Thymus (tissue), 11 donors: ENCODE measurements at regions not wholly inside any gene's neighbourhood (a gene's known extent, or its start where the extent isn't known, plus 50 kb on each side); places are given as distances from the start of the nearest gene placed in this dataset.
"Not testable (repeated sequence)": the region's sequence is repeated elsewhere in the genome, so short reads cannot be mapped to it uniquely, and the experiment has no call there.

Experiments used
- DNase-seq, 9 donors: peaks; one replicate each; pipeline ENCODE4 v3.0.0-alpha.2; 2013; ENCODE audit warnings: low spot score in 9 of 9, low read depth in 6 of 9, missing footprints in 1 of 9
- H3K27ac ChIP-seq, 2 donors: one replicate each; pipeline ENCODE4 v1.5.1; 2013; ENCODE audit warnings: control low read depth in 1 of 2, low read depth in 1 of 2, low read length in 1 of 2, mild to moderate bottlenecking in 1 of 2, moderate library complexity in 1 of 2
- H3K27me3 ChIP-seq, 2 donors: one replicate each; pipeline ENCODE4 v1.5.1; 2013; ENCODE audit warnings: low read length in 1 of 2; ENCODE audit not compliant: control insufficient read depth in 2 of 2, insufficient read depth in 1 of 2
- H3K36me3 ChIP-seq, 2 donors: one replicate each; pipeline ENCODE4 v1.5.1; 2013; ENCODE audit warnings: low read length in 1 of 2, mild to moderate bottlenecking in 1 of 2, moderate library complexity in 1 of 2; ENCODE audit not compliant: control insufficient read depth in 2 of 2, insufficient read depth in 2 of 2
- H3K4me1 ChIP-seq, 2 donors: one replicate each; pipeline ENCODE4 v1.5.1; 2013; ENCODE audit warnings: low read length in 2 of 2; ENCODE audit not compliant: control insufficient read depth in 2 of 2, insufficient read depth in 2 of 2
- H3K4me3 ChIP-seq, 2 donors: one replicate each; pipeline ENCODE4 v1.5.1; 2013; ENCODE audit warnings: low read length in 2 of 2, control low read depth in 1 of 2, mild to moderate bottlenecking in 1 of 2
- H3K9me3 ChIP-seq, 2 donors: one replicate each; pipeline ENCODE4 v1.5.1; 2013; ENCODE audit warnings: low read length in 1 of 2, mild to moderate bottlenecking in 1 of 2; ENCODE audit not compliant: control insufficient read depth in 2 of 2, insufficient read depth in 1 of 2
- WGBS: extraction: QIAGEN DNeasy Blood & Tissue Kit; methylation state at CpG from one replicate; pipeline ENCODE4 v1.1.7; 2013; 5-methylcytosine and 5-hydroxymethylcytosine counted together
- donor health status: healthy.

DNA sequence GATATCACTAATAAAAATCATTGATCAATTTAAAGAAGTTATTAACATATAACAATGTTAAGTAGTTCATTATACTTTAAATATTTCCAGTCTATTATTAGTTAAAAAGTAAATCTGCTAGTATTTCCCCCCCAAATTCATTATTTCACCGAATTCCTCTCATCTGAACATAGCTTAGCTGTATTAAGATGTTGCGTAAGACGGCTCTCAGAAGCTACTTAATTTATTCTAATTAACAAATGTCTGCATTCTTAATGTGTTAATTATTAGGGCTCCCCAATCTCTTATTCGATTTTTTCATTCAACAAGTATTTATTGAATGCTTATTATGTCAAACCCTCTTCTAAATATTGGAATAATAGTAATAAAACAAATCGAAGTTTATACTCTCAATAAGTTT is 290.7 kb downstream of the TRIML1 start:
- Histone ChIP-seq H3K27me3 (no peaks in the 10 kb centered on the region), H3K36me3 (no peaks in the 10 kb centered on the region), H3K4me3 (no peak overlapping the region), H3K9me3 (no peaks in the 10 kb centered on the region), H3K27ac (no peak overlapping the region), H3K4me1 (no peaks in the 10 kb centered on the region)
- 72% methylated on average over 5 of the region's 5 CpGs for WGBS
- no peak for DNase-seq

DNA sequence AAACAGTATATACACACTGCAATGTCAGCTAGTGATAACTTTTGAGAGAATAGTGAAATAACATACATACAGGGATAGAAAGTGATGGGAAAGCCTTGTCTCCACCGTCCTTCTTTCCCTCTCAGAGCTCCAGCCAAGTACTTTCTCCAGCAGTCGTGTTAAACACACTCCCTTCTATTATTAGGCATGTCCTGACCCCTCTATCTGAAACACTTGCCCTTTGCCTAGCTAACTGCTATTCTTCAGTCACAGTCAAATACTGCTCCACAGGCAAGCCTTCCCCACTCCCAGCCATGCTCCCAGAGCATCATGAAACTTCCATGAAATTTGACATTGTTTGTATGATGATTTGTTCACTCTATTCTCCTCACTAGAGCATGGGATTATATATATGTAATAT is 291.1 kb downstream of the TRIML1 start:
- no peaks in the 10 kb centered on the region for H3K27me3 ChIP-seq
- DNase-seq, result no peak
- no peaks in the 10 kb centered on the region for H3K4me1 ChIP-seq
- H3K4me3 ChIP-seq, result no peak overlapping the region
- 24% methylated on average over 2 of the region's 2 CpGs for WGBS
- H3K27ac ChIP-seq, result no peak overlapping the region
- H3K9me3 ChIP-seq, result no peaks in the 10 kb centered on the region
- no peaks in the 10 kb centered on the region for H3K36me3 ChIP-seq

DNA sequence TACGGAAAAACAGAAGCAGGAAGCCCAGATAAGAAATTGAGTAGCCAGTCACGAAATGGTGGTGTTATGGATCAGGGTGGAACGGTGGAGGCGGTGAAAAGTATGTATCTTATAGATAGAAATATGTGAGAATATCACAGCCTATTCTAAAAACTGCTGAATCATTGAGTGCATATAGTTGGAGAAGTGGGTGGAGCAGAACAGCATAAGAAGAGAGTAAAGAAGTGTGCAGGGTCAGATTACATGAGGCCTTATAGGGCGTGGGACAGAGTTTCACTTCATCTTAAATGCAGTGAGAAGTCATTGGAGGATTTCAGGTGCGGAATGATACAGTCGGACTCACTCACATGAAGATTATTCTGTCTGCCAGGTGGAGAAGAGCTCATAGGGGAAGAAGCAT is 293.1 kb downstream of the TRIML1 start:
- no peak overlapping the region for H3K27ac ChIP-seq
- H3K4me1 ChIP-seq, result no peaks in the 10 kb centered on the region
- no peaks in the 10 kb centered on the region for H3K9me3 ChIP-seq
- H3K4me3 ChIP-seq, result no peak overlapping the region
- no peaks in the 10 kb centered on the region for H3K27me3 ChIP-seq
- no peak for DNase-seq
- 90% methylated on average over 7 of the region's 7 CpGs for whole genome bisulfite sequencing
- no peaks in the 10 kb centered on the region for H3K36me3 ChIP-seq

- Histone ChIP-seq H3K4me3 (no peak overlapping the region), H3K27ac (no peak overlapping the region), H3K36me3 (no peaks in the 10 kb centered on the region), H3K27me3 (no peaks in the 10 kb centered on the region), H3K4me1 (no peaks in the 10 kb centered on the region), H3K9me3 (no peaks in the 10 kb centered on the region)
- DNase-seq, result no peak
- 91% methylated on average over 4 of the region's 4 CpGs for WGBS
Measured at GRCh38 chr4:188433741-188434315, 294.6 kb downstream of the TRIML1 start.

DNA sequence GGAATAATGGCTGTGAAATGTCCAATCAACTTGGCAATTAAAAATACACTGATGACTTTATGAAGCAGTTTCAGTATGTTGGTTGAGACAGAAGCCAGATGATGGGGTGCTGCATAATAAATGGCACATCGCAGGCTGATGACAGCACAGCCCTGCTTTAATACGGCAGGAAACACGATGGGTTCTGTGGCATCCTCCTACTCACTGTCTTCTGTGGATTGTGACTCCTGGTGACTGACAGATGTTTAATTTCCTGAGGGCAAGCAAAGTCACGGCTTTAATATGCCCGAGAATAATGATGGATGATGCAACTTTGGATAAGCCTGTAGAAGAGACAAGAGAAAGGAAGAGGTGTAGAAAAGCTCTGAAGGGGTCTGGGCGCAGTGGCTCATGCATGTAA is 295.4 kb downstream of the TRIML1 start:
- no peaks in the 10 kb centered on the region for H3K27me3 ChIP-seq
- no peak overlapping the region for H3K4me3 ChIP-seq
- H3K9me3 ChIP-seq, result no peaks in the 10 kb centered on the region
- no peaks in the 10 kb centered on the region for H3K36me3 ChIP-seq
- WGBS, result 94% methylated on average over 6 of the region's 6 CpGs
- DNase-seq, result no peak
- no peak overlapping the region for H3K27ac ChIP-seq
- no peaks in the 10 kb centered on the region for H3K4me1 ChIP-seq

DNA sequence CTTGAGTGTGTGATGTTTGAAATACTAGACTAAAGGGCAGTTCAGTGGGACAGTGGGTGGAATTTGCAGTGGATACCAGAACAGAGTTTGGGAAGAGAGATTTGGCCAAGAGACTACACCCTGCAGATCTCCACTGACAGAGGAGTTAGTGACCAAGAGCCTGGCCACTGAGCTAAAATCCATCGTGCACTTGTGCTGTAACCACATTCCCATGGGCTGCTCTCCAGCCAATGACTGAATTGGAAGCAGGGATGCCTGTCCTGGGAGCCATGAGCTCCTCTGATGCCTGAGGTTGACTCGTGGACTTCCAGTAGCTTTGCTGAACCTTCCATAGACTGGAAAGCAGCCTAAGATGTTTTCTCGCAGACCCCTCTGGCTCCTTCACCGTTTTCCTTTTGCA is 296.1 kb downstream of the TRIML1 start:
- WGBS, result 87% methylated on average over 4 of the region's 4 CpGs
- H3K4me1 ChIP-seq, result no peaks in the 10 kb centered on the region
- no peak overlapping the region for H3K27ac ChIP-seq
- H3K4me3 ChIP-seq, result no peak overlapping the region
- no peaks in the 10 kb centered on the region for H3K27me3 ChIP-seq
- no peak for DNase-seq
- H3K36me3 ChIP-seq, result no peaks in the 10 kb centered on the region
- H3K9me3 ChIP-seq, result no peaks in the 10 kb centered on the region

- no peaks in the 10 kb centered on the region for H3K9me3 ChIP-seq
- no peak overlapping the region for H3K4me3 ChIP-seq
- 76% methylated on average over 5 of the region's 5 CpGs for WGBS
- H3K36me3 ChIP-seq, result no peaks in the 10 kb centered on the region
- no peak for DNase-seq
- no peaks in the 10 kb centered on the region for H3K27me3 ChIP-seq
- no peak overlapping the region for H3K27ac ChIP-seq
- no peaks in the 10 kb centered on the region for H3K4me1 ChIP-seq
Measured at GRCh38 chr4:188437535-188437934, 298.3 kb downstream of the TRIML1 start.

DNA sequence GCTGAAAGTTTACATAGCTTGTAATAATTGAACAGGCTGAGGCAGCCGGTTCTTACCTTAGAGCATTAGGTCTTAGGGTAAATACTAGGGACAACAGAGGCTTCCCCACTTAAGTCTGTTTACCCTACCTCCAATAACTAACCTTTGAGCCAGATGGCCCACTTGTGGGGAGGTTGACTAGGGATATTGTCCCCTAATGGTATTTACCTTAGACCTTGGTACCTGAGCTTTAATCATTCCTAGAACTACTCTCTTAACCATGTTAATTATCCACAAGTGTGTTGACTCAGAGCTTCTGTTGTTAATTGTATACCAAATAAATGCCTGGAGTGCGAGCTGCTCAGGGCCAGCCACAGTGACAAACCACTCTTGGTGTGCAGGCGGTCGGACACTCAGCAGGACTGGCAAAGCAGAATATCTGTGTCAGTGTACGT is 299.2 kb downstream of the TRIML1 start:
- not testable (repeated sequence) for H3K4me1 ChIP-seq, H3K36me3 ChIP-seq, H3K27ac ChIP-seq, DNase-seq, H3K9me3 ChIP-seq, H3K27me3 ChIP-seq, H3K4me3 ChIP-seq
- 93% methylated on average over 5 of the region's 5 CpGs for WGBS

GRCh38 chr4:188439641-188440311 is 300.5 kb downstream of the TRIML1 start:
- WGBS, result 84% methylated on average over 6 of the region's 6 CpGs
- no peaks in the 10 kb centered on the region for H3K4me1 ChIP-seq
- DNase-seq, result no peak
- no peaks in the 10 kb centered on the region for H3K27me3 ChIP-seq
- no peaks in the 10 kb centered on the region for H3K9me3 ChIP-seq
- H3K36me3 ChIP-seq, result no peaks in the 10 kb centered on the region
- no peak overlapping the region for H3K27ac ChIP-seq
- H3K4me3 ChIP-seq, result no peak overlapping the region
